ENCODE measurements at regions not wholly inside any gene's neighbourhood (a gene's known extent, or its start where the extent isn't known, plus 50 kb on each side); places are given as distances from the start of the nearest gene placed in this dataset.

DNA sequence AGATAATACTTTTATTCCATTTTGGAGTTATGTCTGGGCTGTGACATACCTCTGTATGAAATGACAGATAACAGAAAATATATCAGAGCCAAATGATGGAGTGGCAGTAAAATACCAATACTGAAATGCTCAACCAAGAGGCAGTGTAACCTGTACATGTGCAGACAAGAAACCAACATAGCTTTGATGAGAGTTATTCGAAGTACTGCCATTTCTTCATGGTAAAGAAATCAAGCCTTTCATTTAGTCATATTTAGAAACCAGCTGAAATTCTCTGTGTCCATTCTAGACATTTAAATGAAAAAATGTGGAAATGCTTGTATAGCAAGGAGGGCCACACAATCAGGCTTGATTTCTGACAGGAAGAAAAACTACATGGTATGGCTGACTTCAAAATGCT is 127.1 kb upstream of the PTPRZ1 start:
- H3K4me3 ChIP-seq (ENCODE audit: low read length in 3 of 3) = no peak overlapping the region

DNA sequence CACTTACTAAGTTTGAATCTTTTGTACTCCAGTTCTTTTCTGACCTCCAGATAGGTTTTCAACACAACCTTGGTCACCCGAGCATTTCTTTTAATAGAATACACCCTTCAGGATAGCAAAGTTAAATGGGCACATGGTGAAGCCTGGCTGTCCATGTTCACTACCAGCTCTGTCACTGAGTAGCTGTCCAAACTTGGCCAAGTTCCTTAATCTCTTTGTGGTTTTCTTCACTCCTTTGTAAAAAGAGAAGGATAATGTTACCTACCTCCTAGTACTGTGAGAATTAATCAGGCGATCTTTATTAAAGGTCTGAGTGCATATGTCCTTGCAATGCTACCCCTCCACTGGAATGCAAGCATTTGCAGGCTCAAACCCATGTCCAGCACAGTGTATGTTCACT is 128.1 kb upstream of the PTPRZ1 start:
- intact Hi-C loops (cut with DNase I) = no loop called here

More for the DNA sequence above, 127.1 kb upstream of the PTPRZ1 start:
- no peak overlapping the region for H3K27ac ChIP-seq (ENCODE audit: low read depth in 2 of 2, low read length in 2 of 2)
- H3K9me3 ChIP-seq (ENCODE audit: control insufficient read depth in 2 of 3, insufficient read depth in 1 of 3, low read length in 3 of 3) = no peaks in the 10 kb centered on the region
- DNase-seq = no peak
- H3K36me3 ChIP-seq (ENCODE audit: control insufficient read depth in 2 of 3, insufficient read depth in 3 of 3, low read length in 3 of 3) = no peaks in the 10 kb centered on the region
- intact Hi-C loops (cut with DNase I) = no loop called here
- no peaks in the 10 kb centered on the region for H3K4me1 ChIP-seq (ENCODE audit: control insufficient read depth in 2 of 3, insufficient read depth in 2 of 3, low read depth in 1 of 3, low read length in 3 of 3)
- no peak for TF ChIP-seq CTCF (IDR thresholded peaks at IDR 0.05; ENCODE audit: borderline replicate concordance, extremely low read depth, insufficient read depth)
- no peak for FAIRE-seq
- H3K27me3 ChIP-seq (ENCODE audit: control insufficient read depth, insufficient read depth, low read length) = no peaks in the 10 kb centered on the region
- no peak overlapping the region for H3K9ac ChIP-seq (ENCODE audit: low read length in 3 of 3)

GRCh38 chr7:121744319-121744718 is 128.6 kb upstream of the PTPRZ1 start:
- Histone ChIP-seq H3K9ac (ENCODE audit: low read length in 3 of 3) (no peak overlapping the region), H3K27ac (ENCODE audit: low read depth in 2 of 2, low read length in 2 of 2) (no peak overlapping the region), H3K36me3 (ENCODE audit: control insufficient read depth in 2 of 3, insufficient read depth in 3 of 3, low read length in 3 of 3) (no peaks in the 10 kb centered on the region), H3K9me3 (ENCODE audit: control insufficient read depth in 2 of 3, insufficient read depth in 1 of 3, low read length in 3 of 3) (no peaks in the 10 kb centered on the region), H3K4me3 (ENCODE audit: low read length in 3 of 3) (no peak overlapping the region), H3K4me1 (ENCODE audit: control insufficient read depth in 2 of 3, insufficient read depth in 2 of 3, low read depth in 1 of 3, low read length in 3 of 3) (no peaks in the 10 kb centered on the region), H3K27me3 (ENCODE audit: control insufficient read depth, insufficient read depth, low read length) (no peaks in the 10 kb centered on the region)
- FAIRE-seq = no peak
- no peak for TF ChIP-seq CTCF (IDR thresholded peaks at IDR 0.05; ENCODE audit: borderline replicate concordance, extremely low read depth, insufficient read depth)
- no peak for DNase-seq
- intact Hi-C loops (cut with DNase I) = no loop called here

More for the DNA sequence above, 128.1 kb upstream of the PTPRZ1 start:
- H3K9me3 ChIP-seq (ENCODE audit: control insufficient read depth in 2 of 3, insufficient read depth in 1 of 3, low read length in 3 of 3) = no peaks in the 10 kb centered on the region
- no peak overlapping the region for H3K9ac ChIP-seq (ENCODE audit: low read length in 3 of 3)
- H3K4me3 ChIP-seq (ENCODE audit: low read length in 3 of 3) = no peak overlapping the region
- H3K4me1 ChIP-seq (ENCODE audit: control insufficient read depth in 2 of 3, insufficient read depth in 2 of 3, low read depth in 1 of 3, low read length in 3 of 3) = no peaks in the 10 kb centered on the region
- H3K27me3 ChIP-seq (ENCODE audit: control insufficient read depth, insufficient read depth, low read length) = no peaks in the 10 kb centered on the region
- no peaks in the 10 kb centered on the region for H3K36me3 ChIP-seq (ENCODE audit: control insufficient read depth in 2 of 3, insufficient read depth in 3 of 3, low read length in 3 of 3)
- TF ChIP-seq CTCF (IDR thresholded peaks at IDR 0.05; ENCODE audit: borderline replicate concordance, extremely low read depth, insufficient read depth) = no peak
- FAIRE-seq = no peak
- peak in 2 of 5 donors; percentile 1 to 6 for DNase-seq
- H3K27ac ChIP-seq (ENCODE audit: low read depth in 2 of 2, low read length in 2 of 2) = no peak overlapping the region

GRCh38 chr7:121741896-121742295 is 131.1 kb upstream of the PTPRZ1 start:
- no peak for TF ChIP-seq CTCF (IDR thresholded peaks at IDR 0.05; ENCODE audit: borderline replicate concordance, extremely low read depth, insufficient read depth)
- H3K9me3 ChIP-seq (ENCODE audit: control insufficient read depth in 2 of 3, insufficient read depth in 1 of 3, low read length in 3 of 3) = no peaks in the 10 kb centered on the region
- H3K9ac ChIP-seq (ENCODE audit: low read length in 3 of 3) = no peak overlapping the region
- H3K27ac ChIP-seq (ENCODE audit: low read depth in 2 of 2, low read length in 2 of 2) = no peak overlapping the region
- no peaks in the 10 kb centered on the region for H3K4me1 ChIP-seq (ENCODE audit: control insufficient read depth in 2 of 3, insufficient read depth in 2 of 3, low read depth in 1 of 3, low read length in 3 of 3)
- DNase-seq = no peak
- no peaks in the 10 kb centered on the region for H3K27me3 ChIP-seq (ENCODE audit: control insufficient read depth, insufficient read depth, low read length)
- H3K36me3 ChIP-seq (ENCODE audit: control insufficient read depth in 2 of 3, insufficient read depth in 3 of 3, low read length in 3 of 3) = no peaks in the 10 kb centered on the region
- FAIRE-seq = no peak
- intact Hi-C loops (cut with DNase I) = no loop called here
- no peak overlapping the region for H3K4me3 ChIP-seq (ENCODE audit: low read length in 3 of 3)
